GM12878 (cell line): ENCODE measurements at regions not wholly inside any gene's neighbourhood (a gene's known extent, or its start where the extent isn't known, plus 50 kb on each side); places are given as distances from the start of the nearest gene placed in this dataset.

ENCODE experiments used
- CTCF ChIP-seq, 3 experiments: IDR thresholded peaks in 2 of 3; conservative IDR thresholded peaks in 1 of 3; 2 replicates each; pipeline ENCODE4 v1.5.1; 2011; ENCODE audit warnings: low read depth in 3 of 3, low read length in 3 of 3, mild to moderate bottlenecking in 3 of 3, control low read depth in 2 of 3, moderate library complexity in 2 of 3, inconsistent platforms in 1 of 3, mixed read lengths in 1 of 3; ENCODE audit not compliant: control insufficient read depth in 2 of 3, insufficient read depth in 1 of 3; ENCODE audit errors: extremely low read depth in 1 of 3
- EZH2 ChIP-seq: IDR thresholded peaks from 2 replicates; pipeline ENCODE4 v1.6.1; 2012; ENCODE audit warnings: low read depth, mild to moderate bottlenecking, control low read depth, inconsistent platforms, low read length, borderline replicate concordance; ENCODE audit not compliant: control insufficient read depth
- RCOR1 ChIP-seq: conservative IDR thresholded peaks from 2 replicates; pipeline ENCODE4 v1.6.1; 2012; ENCODE audit warnings: low read depth, low read length, improper control_type of control experiment
- RELA ChIP-seq: fragments of 450-650 bp; IDR thresholded peaks from 2 replicates; pipeline ENCODE4 v1.8.0; 2014; ENCODE audit warnings: borderline replicate concordance; ENCODE audit not compliant: partially characterized antibody
- TBL1XR1 ChIP-seq: IDR thresholded peaks from 2 replicates; pipeline ENCODE4 v1.6.1; 2012; ENCODE audit warnings: low read depth, low read length, improper control_type of control experiment

- TF ChIP-seq RCOR1 (no peak), EZH2 (no peak), CTCF (IDR thresholded peaks at IDR 0.05 in 2 of 3, conservative IDR thresholded peaks at IDR 0.05 in 1 of 3; ENCODE audit: control insufficient read depth in 2 of 3, extremely low read depth in 1 of 3, insufficient read depth in 1 of 3, low read depth in 3 of 3, low read length in 3 of 3) (no peak), RELA (no peak), TBL1XR1 (no peak)
These were observed 122.1 kb upstream of the RMDN2 start for GRCh38 chr2:37802899-37803379.
